IMR-90 (cell line): ENCODE measurements at regions not wholly inside any gene's neighbourhood (a gene's known extent, or its start where the extent isn't known, plus 50 kb on each side); places are given as distances from the start of the nearest gene placed in this dataset.

Experiments
- ATAC-seq: fragments of 200-7000 bp; cut with Tn5 transposase; 2 replicates; pipeline ENCODE4 v1.9.1; 2020; ENCODE audit warnings: low read depth, mild to moderate bottlenecking, moderate library complexity
- BruUV-seq: library from RNA; stranded (reverse); fragments of 400-500 nt; replicated peaks from 2 replicates; lab custom pipeline; 2021; lab: Mats Ljungman, UMichigan
- CTCF ChIA-PET: fragments of 300-600 bp; formaldehyde crosslinking; extraction: SDS; loops from one replicate; lab custom pipeline; 2021; ENCODE audit warnings: antibody characterized with exemption; lab: Yijun Ruan, JAX
- POLR2A ChIA-PET: fragments of 300-600 bp; sonication (Branson Sonifier 250); formaldehyde crosslinking; loops from one replicate; lab custom pipeline; 2022; ENCODE audit warnings: antibody characterized with exemption; ENCODE audit not compliant: unreplicated experiment; lab: Charles Lee
- DNase-seq: peaks from one replicate; pipeline ENCODE4 v3.0.0; 2013
- H2AFZ ChIP-seq: replicated peaks from 2 replicates; pipeline ENCODE3; 2013; ENCODE audit warnings: low read length, mild to moderate bottlenecking; ENCODE audit not compliant: poor library complexity
- H2AK5ac ChIP-seq: 2 replicates; pipeline ENCODE4 v1.6.1; 2013; ENCODE audit warnings: low read depth, low read length, inconsistent platforms
- H2AK9ac ChIP-seq: replicated peaks from 2 replicates; pipeline ENCODE3; 2013; ENCODE audit warnings: mild to moderate bottlenecking, low read depth, low read length, moderate library complexity; ENCODE audit not compliant: poor library complexity
- H2BK120ac ChIP-seq: 2 replicates; pipeline ENCODE4 v1.6.1; 2013; ENCODE audit warnings: low read depth, low read length, inconsistent platforms
- H2BK15ac ChIP-seq: 3 replicates; pipeline ENCODE4 v1.6.1; 2013; ENCODE audit warnings: low read depth, low read length, inconsistent platforms
- H2BK20ac ChIP-seq: 2 replicates; pipeline ENCODE4 v1.6.1; 2013; ENCODE audit warnings: low read depth, mild to moderate bottlenecking, inconsistent platforms, low read length, moderate library complexity
- H2BK5ac ChIP-seq: 2 replicates; pipeline ENCODE4 v1.6.1; 2013; ENCODE audit warnings: mild to moderate bottlenecking, low read depth, low read length, inconsistent platforms; ENCODE audit not compliant: poor library complexity, severe bottlenecking
- H3K14ac ChIP-seq: replicated peaks from 2 replicates; pipeline ENCODE4 v1.6.1; 2013; ENCODE audit warnings: low read depth, low read length, inconsistent platforms
- H3K18ac ChIP-seq: 2 replicates; pipeline ENCODE4 v1.6.1; 2013; ENCODE audit warnings: low read depth, low read length, control low read depth
- H3K23ac ChIP-seq: 2 replicates; pipeline ENCODE4 v1.6.1; 2013; ENCODE audit warnings: low read depth, low read length, inconsistent platforms
- H3K27ac ChIP-seq: 2 replicates; pipeline ENCODE4 v1.5.1; 2013; ENCODE audit warnings: mild to moderate bottlenecking, control low read depth, low read length; ENCODE audit not compliant: insufficient read depth
- H3K27me3 ChIP-seq: 2 replicates; pipeline ENCODE4 v1.6.1; 2013; ENCODE audit warnings: low read length; ENCODE audit not compliant: control insufficient read depth, insufficient read depth
- H3K36me3 ChIP-seq: 2 replicates; pipeline ENCODE4 v1.6.1; 2013; ENCODE audit warnings: low read length, mixed read lengths; ENCODE audit not compliant: control insufficient read depth, insufficient read depth
- H3K4ac ChIP-seq: 2 replicates; pipeline ENCODE4 v1.6.1; 2013; ENCODE audit warnings: low read depth, low read length, inconsistent platforms
- H3K4me1 ChIP-seq: 2 replicates; pipeline ENCODE4 v1.6.1; 2013; ENCODE audit warnings: low read length, mixed read lengths; ENCODE audit not compliant: control insufficient read depth, insufficient read depth
- H3K4me2 ChIP-seq: 2 replicates; pipeline ENCODE4 v1.6.1; 2013; ENCODE audit warnings: low read depth, mild to moderate bottlenecking, control low read depth, low read length, moderate library complexity
- H3K4me3 ChIP-seq: 2 replicates; pipeline ENCODE4 v1.5.1; 2013; ENCODE audit warnings: low read depth, mild to moderate bottlenecking, control low read depth, low read length, moderate library complexity; ENCODE audit not compliant: insufficient read depth
- H3K56ac ChIP-seq: 2 replicates; pipeline ENCODE4 v1.6.1; 2013; ENCODE audit warnings: low read length, inconsistent platforms; ENCODE audit not compliant: insufficient read depth; ENCODE audit errors: extremely low read depth
- H3K79me1 ChIP-seq, 2 experiments: 2 replicates each; pipeline ENCODE4 v1.6.1; 2013; ENCODE audit warnings: low read length in 2 of 2, inconsistent platforms in 1 of 2, low read depth in 1 of 2
- H3K9ac ChIP-seq: 2 replicates; pipeline ENCODE4 v1.6.1; 2013; ENCODE audit warnings: low read depth, low read length, control low read depth
- H3K9me1 ChIP-seq: 2 replicates; pipeline ENCODE4 v1.6.1; 2013; ENCODE audit warnings: low read length, inconsistent platforms; ENCODE audit not compliant: insufficient read depth
- H3K9me3 ChIP-seq: 2 replicates; pipeline ENCODE4 v1.6.1; 2013; ENCODE audit warnings: low read length; ENCODE audit not compliant: control insufficient read depth, insufficient read depth
- H4K20me1 ChIP-seq: 2 replicates; pipeline ENCODE4 v1.6.1; 2013; ENCODE audit warnings: low read length, inconsistent platforms; ENCODE audit not compliant: insufficient read depth
- H4K5ac ChIP-seq: 2 replicates; pipeline ENCODE4 v1.6.1; 2013; ENCODE audit warnings: mild to moderate bottlenecking, low read depth, low read length, control low read depth
- H4K8ac ChIP-seq, 2 experiments: 2 replicates each; pipeline ENCODE4 v1.6.1; 2013; ENCODE audit warnings: low read depth in 2 of 2, low read length in 2 of 2, control low read depth in 1 of 2, inconsistent platforms in 1 of 2
- H4K91ac ChIP-seq: 2 replicates; pipeline ENCODE4 v1.6.1; 2013; ENCODE audit warnings: low read depth, low read length, inconsistent platforms; ENCODE audit not compliant: insufficient read depth
- BHLHE40 ChIP-seq: fragments of 150-350 bp; IDR thresholded peaks from 2 replicates; pipeline ENCODE4 v1.6.1; 2016; ENCODE audit warnings: mild to moderate bottlenecking, low read depth, low read length
- CHD1 ChIP-seq: IDR thresholded peaks from 2 replicates; pipeline ENCODE4 v1.6.1; 2012; ENCODE audit warnings: low read depth, low read length, improper control_type of control experiment
- FOS ChIP-seq: fragments of 150-350 bp; IDR thresholded peaks from 2 replicates; pipeline ENCODE4 v1.6.1; 2016; ENCODE audit warnings: low read depth, low read length
- MAFK ChIP-seq: IDR thresholded peaks from 2 replicates; pipeline ENCODE4 v1.6.1; 2012; ENCODE audit warnings: low read depth, low read length, improper control_type of control experiment
- MAZ ChIP-seq: IDR thresholded peaks from 2 replicates; pipeline ENCODE4 v1.6.1; 2012; ENCODE audit warnings: low read depth, mild to moderate bottlenecking, low read length, improper control_type of control experiment, moderate library complexity, borderline replicate concordance
- MXI1 ChIP-seq: IDR thresholded peaks from 2 replicates; pipeline ENCODE4 v1.6.1; 2012; ENCODE audit warnings: low read depth, mild to moderate bottlenecking, low read length, moderate library complexity, borderline replicate concordance
- NFE2L2 ChIP-seq: fragments of 150-350 bp; IDR thresholded peaks from 2 replicates; pipeline ENCODE4 v1.6.1; 2016; ENCODE audit warnings: low read depth, mild to moderate bottlenecking, low read length
- POLR2A ChIP-seq: IDR thresholded peaks from 2 replicates; pipeline ENCODE4 v1.6.1; 2012; ENCODE audit warnings: mild to moderate bottlenecking, low read depth, low read length
- RAD21 ChIP-seq: IDR thresholded peaks from 2 replicates; pipeline ENCODE4 v1.6.1; 2012; ENCODE audit warnings: low read length, improper control_type of control experiment
- RCOR1 ChIP-seq: IDR thresholded peaks from 2 replicates; pipeline ENCODE4 v1.6.1; 2012; ENCODE audit warnings: mild to moderate bottlenecking, low read length, improper control_type of control experiment; ENCODE audit not compliant: insufficient replicate concordance
- RFX5 ChIP-seq: IDR thresholded peaks from 2 replicates; pipeline ENCODE4 v1.8.0; 2012; ENCODE audit warnings: low read depth, mild to moderate bottlenecking, low read length, moderate library complexity
- SMC3 ChIP-seq: fragments of 150-350 bp; IDR thresholded peaks from 2 replicates; pipeline ENCODE4 v1.6.1; 2016; ENCODE audit warnings: low read depth, mild to moderate bottlenecking, antibody characterized with exemption, low read length, moderate library complexity
- WGBS, 2 experiments: methylation state at CpG; one replicate each; pipeline versions ENCODE4 v1.1.5 to v1.1.7; 2013; ENCODE audit warnings: missing lambda C conversion rate in 2 of 2; ENCODE audit not compliant: insufficient read length in 1 of 2; ENCODE audit errors: extremely low coverage in 2 of 2; 5-methylcytosine and 5-hydroxymethylcytosine counted together
- dilution Hi-C: fragments of 300-500 bp; cut with HindIII; formaldehyde crosslinking; loops from one replicate; pipeline ENCODE4 v1.14.3; 2018; ENCODE audit warnings: low sequenced_read_pairs; ENCODE audit not compliant: unreplicated experiment
- in situ Hi-C: fragments of 300-500 bp; cut with MboI; formaldehyde crosslinking; loops from 3 replicates; pipeline ENCODE4 v1.14.3; 2019; ENCODE audit warnings: low sequenced_read_pairs, inconsistent platforms, mixed read lengths
- intact Hi-C: fragments of 100-400 bp; cut with micrococcal nuclease; formaldehyde crosslinking; loops from 2 replicates; pipeline ENCODE4 v1.10.0; 2022
- TF ChIP-seq, protein P1 (sequence below): fragments of 150-350 bp; IDR thresholded peaks from 2 replicates; pipeline ENCODE4 v1.6.1; 2017; ENCODE audit warnings: mild to moderate bottlenecking, antibody characterized with exemption, low read length, low read depth
- TF ChIP-seq, protein P2 (sequence below): conservative IDR thresholded peaks from 2 replicates; pipeline ENCODE4 v1.5.1; 2012; ENCODE audit warnings: mild to moderate bottlenecking, low read depth, low read length, improper control_type of control experiment
- TF ChIP-seq, protein P3 (sequence below): fragments of 150-350 bp; IDR thresholded peaks from 2 replicates; pipeline ENCODE4 v1.6.1; 2016; ENCODE audit warnings: low read depth, mild to moderate bottlenecking, low read length, moderate library complexity, borderline replicate concordance

DNA sequence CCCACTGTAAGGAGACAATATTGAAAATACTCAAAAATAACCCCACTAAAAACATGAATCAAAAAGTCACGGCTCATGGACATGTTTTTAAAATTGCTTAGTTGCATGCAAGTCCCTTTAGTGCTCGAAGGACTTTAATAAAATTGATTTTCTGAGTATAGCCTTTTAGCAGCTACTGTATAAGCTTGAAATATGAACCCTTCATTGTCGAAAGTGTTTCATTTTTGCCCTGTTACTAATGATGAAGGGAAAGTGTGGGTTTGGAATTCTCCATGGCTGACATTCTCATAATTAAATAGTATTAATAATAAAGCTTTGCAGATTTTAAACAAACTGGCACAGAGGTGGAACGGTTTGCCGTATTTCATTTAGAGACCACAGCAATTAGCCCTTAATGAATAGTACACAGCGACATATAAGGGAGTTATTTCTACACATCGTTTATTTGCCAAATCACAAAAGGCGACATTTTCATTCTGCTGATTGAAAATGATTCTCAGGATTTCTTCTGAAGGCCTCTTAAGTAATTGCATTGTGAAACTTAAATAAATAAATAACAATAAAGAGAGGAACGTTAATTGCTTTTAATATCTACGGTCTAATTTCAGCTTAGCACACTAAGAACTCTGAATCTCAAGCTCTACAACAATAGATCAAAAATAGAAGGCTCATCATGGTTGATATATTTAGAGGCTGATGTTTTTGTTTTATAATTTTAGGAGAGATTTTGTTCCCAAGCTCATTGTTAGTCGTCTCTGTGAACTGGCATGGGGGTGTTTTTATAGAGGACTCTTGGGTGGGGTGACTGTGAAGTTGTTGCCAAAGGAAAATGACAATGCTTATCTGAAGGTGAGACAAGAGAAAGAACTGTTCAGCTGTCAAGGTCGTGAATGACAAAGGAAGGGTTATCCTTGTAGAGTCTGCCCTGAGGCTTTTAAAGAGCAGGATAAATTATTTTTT lies 60.6 kb downstream of the IRX6 start:
- Histone ChIP-seq H3K9me1 (no peaks in the 10 kb centered on the region), H2AK9ac (no peak overlapping the region), H2BK5ac (no peak overlapping the region), H4K20me1 (no peaks in the 10 kb centered on the region), H3K79me1 (no peaks in the 10 kb centered on the region), H2AK5ac (no peak overlapping the region), H3K27ac (no peak overlapping the region), H3K9me3 (no peaks in the 10 kb centered on the region), H3K27me3 (no peaks in the 10 kb centered on the region), H2BK120ac (no peak overlapping the region), H3K4me1 (no peaks in the 10 kb centered on the region), H3K14ac (no peak overlapping the region), H3K9ac (no peak overlapping the region), H4K5ac (no peak overlapping the region), H3K18ac (no peak overlapping the region), H3K4me2 (no peak overlapping the region), H3K23ac (no peak overlapping the region), H3K36me3 (no peaks in the 10 kb centered on the region), H3K4ac (no peak overlapping the region), H4K91ac (no peak overlapping the region), H2AFZ (no peak overlapping the region), H2BK15ac (no peak overlapping the region), H3K4me3 (no peak overlapping the region), H4K8ac (no peak overlapping the region), H3K56ac (no peak overlapping the region), H2BK20ac (no peak overlapping the region)
- ChIA-PET POLR2A (interaction anchor here (0.5 kb wide), 1 partner anchor 1848 kb away, joined by 3 read pairs; no protein-coding TSS in a partner anchor), CTCF (no interaction called here)
- intact Hi-C loops: no loop called here
- no TSS peak for BruUV-seq
- in situ Hi-C loops: no loop called here
- dilution Hi-C loops: no loop called here
- 0% methylated on average over 1 of the region's 12 CpGs; no CpG with 5 or more reads in 1 of the 2 experiments for WGBS, 2 experiments
- no peak for ATAC-seq
- no peak for DNase-seq
- no peak for TF ChIP-seq RCOR1
- TF ChIP-seq RAD21: no peak
- TF ChIP-seq POLR2A: no peak
- no peak for TF ChIP-seq NFE2L2
- TF ChIP-seq, protein P1, sequence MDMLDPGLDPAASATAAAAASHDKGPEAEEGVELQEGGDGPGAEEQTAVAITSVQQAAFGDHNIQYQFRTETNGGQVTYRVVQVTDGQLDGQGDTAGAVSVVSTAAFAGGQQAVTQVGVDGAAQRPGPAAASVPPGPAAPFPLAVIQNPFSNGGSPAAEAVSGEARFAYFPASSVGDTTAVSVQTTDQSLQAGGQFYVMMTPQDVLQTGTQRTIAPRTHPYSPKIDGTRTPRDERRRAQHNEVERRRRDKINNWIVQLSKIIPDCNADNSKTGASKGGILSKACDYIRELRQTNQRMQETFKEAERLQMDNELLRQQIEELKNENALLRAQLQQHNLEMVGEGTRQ: no peak
- no peak for TF ChIP-seq MAFK
- no peak for TF ChIP-seq MXI1
- TF ChIP-seq, protein P2, sequence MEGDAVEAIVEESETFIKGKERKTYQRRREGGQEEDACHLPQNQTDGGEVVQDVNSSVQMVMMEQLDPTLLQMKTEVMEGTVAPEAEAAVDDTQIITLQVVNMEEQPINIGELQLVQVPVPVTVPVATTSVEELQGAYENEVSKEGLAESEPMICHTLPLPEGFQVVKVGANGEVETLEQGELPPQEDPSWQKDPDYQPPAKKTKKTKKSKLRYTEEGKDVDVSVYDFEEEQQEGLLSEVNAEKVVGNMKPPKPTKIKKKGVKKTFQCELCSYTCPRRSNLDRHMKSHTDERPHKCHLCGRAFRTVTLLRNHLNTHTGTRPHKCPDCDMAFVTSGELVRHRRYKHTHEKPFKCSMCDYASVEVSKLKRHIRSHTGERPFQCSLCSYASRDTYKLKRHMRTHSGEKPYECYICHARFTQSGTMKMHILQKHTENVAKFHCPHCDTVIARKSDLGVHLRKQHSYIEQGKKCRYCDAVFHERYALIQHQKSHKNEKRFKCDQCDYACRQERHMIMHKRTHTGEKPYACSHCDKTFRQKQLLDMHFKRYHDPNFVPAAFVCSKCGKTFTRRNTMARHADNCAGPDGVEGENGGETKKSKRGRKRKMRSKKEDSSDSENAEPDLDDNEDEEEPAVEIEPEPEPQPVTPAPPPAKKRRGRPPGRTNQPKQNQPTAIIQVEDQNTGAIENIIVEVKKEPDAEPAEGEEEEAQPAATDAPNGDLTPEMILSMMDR: no peak
- no peak for TF ChIP-seq RFX5
- no peak for TF ChIP-seq FOS
- no peak for TF ChIP-seq MAZ
- no peak for TF ChIP-seq BHLHE40
- TF ChIP-seq, protein P3, sequence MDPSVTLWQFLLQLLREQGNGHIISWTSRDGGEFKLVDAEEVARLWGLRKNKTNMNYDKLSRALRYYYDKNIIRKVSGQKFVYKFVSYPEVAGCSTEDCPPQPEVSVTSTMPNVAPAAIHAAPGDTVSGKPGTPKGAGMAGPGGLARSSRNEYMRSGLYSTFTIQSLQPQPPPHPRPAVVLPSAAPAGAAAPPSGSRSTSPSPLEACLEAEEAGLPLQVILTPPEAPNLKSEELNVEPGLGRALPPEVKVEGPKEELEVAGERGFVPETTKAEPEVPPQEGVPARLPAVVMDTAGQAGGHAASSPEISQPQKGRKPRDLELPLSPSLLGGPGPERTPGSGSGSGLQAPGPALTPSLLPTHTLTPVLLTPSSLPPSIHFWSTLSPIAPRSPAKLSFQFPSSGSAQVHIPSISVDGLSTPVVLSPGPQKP: no peak
- no peak for TF ChIP-seq SMC3
- TF ChIP-seq CHD1: no peak
